ENCODE measurements at regions not wholly inside any gene's neighbourhood (a gene's known extent, or its start where the extent isn't known, plus 50 kb on each side); places are given as distances from the start of the nearest gene placed in this dataset.

- TF ChIP-seq CTCF (IDR thresholded peaks at IDR 0.05) (no peak), POLR2A (IDR thresholded peaks at IDR 0.05) (no peak)
Observed at GRCh38 chr18:72452328-72452727, 91.8 kb downstream of the CBLN2 start.
